Neural cell (in vitro differentiated cells): ENCODE measurements at regions not wholly inside any gene's neighbourhood (a gene's known extent, or its start where the extent isn't known, plus 50 kb on each side); places are given as distances from the start of the nearest gene placed in this dataset.

Experiments used
- H2AFZ ChIP-seq: fragments of 200-600, 300-800 bp; sonication (generic), shearing (Covaris generic); 2 replicates; pipeline ENCODE4 v1.6.0; 2014; ENCODE audit warnings: low read depth, mild to moderate bottlenecking, antibody characterized with exemption, low read length, moderate library complexity
- H3F3A ChIP-seq: fragments of 200-600 bp; shearing (Covaris generic); 2 replicates; pipeline ENCODE4 v1.6.1; 2016; ENCODE audit warnings: mild to moderate bottlenecking, moderate library complexity, mixed read lengths, antibody characterized with exemption, low read length; ENCODE audit not compliant: insufficient read depth, poor library complexity, severe bottlenecking
- H3K27ac ChIP-seq: fragments of 200-600, 300-800 bp; sonication (generic), shearing (Covaris generic); 2 replicates; pipeline ENCODE4 v1.5.1; 2014; ENCODE audit warnings: mild to moderate bottlenecking, low read length, moderate library complexity
- H3K27me3 ChIP-seq: fragments of 300-800, 200-600 bp; sonication (generic), shearing (Covaris generic); 2 replicates; pipeline ENCODE4 v1.6.0; 2014; ENCODE audit warnings: mild to moderate bottlenecking, low read depth, low read length, moderate library complexity; ENCODE audit not compliant: insufficient read depth
- H3K36me3 ChIP-seq: fragments of 300-800, 200-600 bp; sonication (generic), shearing (Covaris generic); 2 replicates; pipeline ENCODE4 v1.5.1; 2014; ENCODE audit warnings: mild to moderate bottlenecking, antibody characterized with exemption, low read length, moderate library complexity; ENCODE audit not compliant: insufficient read depth
- H3K4me2 ChIP-seq: fragments of 300-800, 200-600 bp; sonication (generic), shearing (Covaris generic); 2 replicates; pipeline ENCODE4 v1.6.0; 2014; ENCODE audit warnings: mild to moderate bottlenecking, low read length
- H3K4me3 ChIP-seq: fragments of 300-800, 200-600 bp; sonication (generic), shearing (Covaris generic); 2 replicates; pipeline ENCODE4 v1.5.1; 2014; ENCODE audit warnings: mild to moderate bottlenecking, low read length, moderate library complexity
- H3K79me2 ChIP-seq: fragments of 200-600 bp; shearing (Covaris generic); replicated peaks from 2 replicates; pipeline ENCODE4 v1.6.0; 2014; ENCODE audit warnings: mild to moderate bottlenecking, low read length, moderate library complexity; ENCODE audit not compliant: insufficient read depth
- H3K9ac ChIP-seq: fragments of 300-800, 200-600 bp; sonication (generic), shearing (Covaris generic); 2 replicates; pipeline ENCODE4 v1.6.1; 2016; ENCODE audit warnings: mild to moderate bottlenecking, low read length, mixed read lengths
- H3K9me2 ChIP-seq: fragments of 200-600 bp; shearing (Covaris generic); 2 replicates; pipeline ENCODE4 v1.6.1; 2016; ENCODE audit warnings: mild to moderate bottlenecking, low read length, mixed read lengths; ENCODE audit not compliant: insufficient read depth
- H3K9me3 ChIP-seq: fragments of 200-600, 300-800 bp; sonication (generic), shearing (Covaris generic); 2 replicates; pipeline ENCODE4 v1.6.1; 2016; ENCODE audit warnings: mild to moderate bottlenecking, mixed run types, low read length, moderate library complexity, mixed read lengths
- H4K20me1 ChIP-seq: fragments of 200-600 bp; shearing (Covaris generic); 2 replicates; pipeline ENCODE4 v1.6.1; 2016; ENCODE audit warnings: mild to moderate bottlenecking, mixed run types; ENCODE audit not compliant: insufficient read depth
- CTCF ChIP-seq: fragments of 450-650 bp; IDR thresholded peaks from 2 replicates; pipeline ENCODE4 v1.5.1; 2014; ENCODE audit warnings: antibody characterized with exemption, mild to moderate bottlenecking, moderate library complexity; ENCODE audit not compliant: poor library complexity, severe bottlenecking
- EZH2 ChIP-seq: fragments of 200-600, 300-800 bp; shearing (Covaris generic), sonication (generic); IDR thresholded peaks from 2 replicates; pipeline ENCODE4 v1.6.1; 2014; ENCODE audit warnings: antibody characterized with exemption, low read length, borderline replicate concordance, mild to moderate bottlenecking; ENCODE audit not compliant: insufficient read depth, poor library complexity, severe bottlenecking
- POLR2AphosphoS5 ChIP-seq: IDR thresholded peaks from 2 replicates; pipeline ENCODE4 v1.6.1; 2012
- REST ChIP-seq: IDR thresholded peaks from 2 replicates; pipeline ENCODE4 v1.6.1; 2012; ENCODE audit warnings: borderline replicate concordance
- TAF1 ChIP-seq: IDR thresholded peaks from 2 replicates; pipeline ENCODE4 v1.6.1; 2012; ENCODE audit warnings: low read depth

GRCh38 chr18:43869451-43870008, 592.2 kb upstream of the SYT4 start:
- no peaks in the 10 kb centered on the region for H3K36me3 ChIP-seq
- TF ChIP-seq REST (no peak), CTCF (no peak), POLR2AphosphoS5 (no peak), TAF1 (no peak)
- no peaks in the 10 kb centered on the region for H3K9me2 ChIP-seq
- no peaks in the 10 kb centered on the region for H3K79me2 ChIP-seq
- H2AFZ ChIP-seq, result no peak overlapping the region
- no peaks in the 10 kb centered on the region for H3K27me3 ChIP-seq
- H3F3A ChIP-seq, result no peaks in the 10 kb centered on the region
- no peak overlapping the region for H3K9ac ChIP-seq
- H3K4me3 ChIP-seq, result no peak overlapping the region
- no peak overlapping the region for H3K4me2 ChIP-seq
- H4K20me1 ChIP-seq, result no peaks in the 10 kb centered on the region
- H3K27ac ChIP-seq, result no peak overlapping the region
- H3K9me3 ChIP-seq, result no peaks in the 10 kb centered on the region

GRCh38 chr18:43870626-43871025, 593.3 kb upstream of the SYT4 start:
- Histone ChIP-seq H2AFZ (no peak overlapping the region), H4K20me1 (no peaks in the 10 kb centered on the region), H3K4me2 (no peak overlapping the region), H3K36me3 (no peaks in the 10 kb centered on the region), H3K9me3 (no peaks in the 10 kb centered on the region), H3K79me2 (no peaks in the 10 kb centered on the region), H3F3A (no peaks in the 10 kb centered on the region), H3K9ac (no peak overlapping the region), H3K27ac (no peak overlapping the region), H3K4me3 (no peak overlapping the region), H3K9me2 (no peaks in the 10 kb centered on the region), H3K27me3 (no peaks in the 10 kb centered on the region)
- TF ChIP-seq POLR2AphosphoS5, result no peak
- no peak for TF ChIP-seq REST
- TF ChIP-seq EZH2, result no peak
- no peak for TF ChIP-seq CTCF
- TF ChIP-seq TAF1, result no peak
